ENCODE measurements at regions not wholly inside any gene's neighbourhood (a gene's known extent, or its start where the extent isn't known, plus 50 kb on each side); places are given as distances from the start of the nearest gene placed in this dataset.
"Not testable (repeated sequence)": the region's sequence is repeated elsewhere in the genome, so short reads cannot be mapped to it uniquely, and the experiment has no call there.

- ATAC-seq: no peak
- H3K27ac ChIP-seq: no peak overlapping the region
- no peaks in the 10 kb centered on the region for H3K4me1 ChIP-seq
- intact Hi-C loops (cut with DNase I): no loop called here
- TF ChIP-seq POLR2A (IDR thresholded peaks at IDR 0.05) (no peak), CTCF (IDR thresholded peaks at IDR 0.05) (no peak)
- no peak for DNase-seq
- no peak overlapping the region for H3K4me3 ChIP-seq
- WGBS (ENCODE audit: insufficient coverage, low coverage, low lambda C conversion rate, missing lambda C conversion rate): 42% methylated on average over 2 of the region's 2 CpGs
- H3K9me3 ChIP-seq: no peaks in the 10 kb centered on the region
- no peaks in the 10 kb centered on the region for H3K36me3 ChIP-seq
- no peaks in the 10 kb centered on the region for H3K27me3 ChIP-seq
These were observed 155.9 kb downstream of the RTL9 start for GRCh38 chrX:110514509-110514908.

- Histone ChIP-seq H3K27me3 (no peaks in the 10 kb centered on the region), H3K36me3 (no peaks in the 10 kb centered on the region), H3K9me3 (no peaks in the 10 kb centered on the region), H3K27ac (no peak overlapping the region), H3K4me3 (no peak overlapping the region), H3K4me1 (no peaks in the 10 kb centered on the region)
- ATAC-seq (no peak), DNase-seq (no peak)
- 38% methylated on average over 3 of the region's 3 CpGs for WGBS (ENCODE audit: insufficient coverage, low coverage, low lambda C conversion rate, missing lambda C conversion rate)
- intact Hi-C loops (cut with DNase I): no loop called here
- no peak for TF ChIP-seq POLR2A (IDR thresholded peaks at IDR 0.05)
- TF ChIP-seq CTCF (IDR thresholded peaks at IDR 0.05): no peak
These were observed 160.9 kb downstream of the RTL9 start for GRCh38 chrX:110519501-110519900.

GRCh38 chrX:110519906-110520452 is 161.3 kb downstream of the RTL9 start:
- no peaks in the 10 kb centered on the region for H3K27me3 ChIP-seq
- DNase-seq (no peak), ATAC-seq (no peak)
- 57% methylated on average over 7 of the region's 7 CpGs for WGBS (ENCODE audit: insufficient coverage, low coverage, low lambda C conversion rate, missing lambda C conversion rate)
- no peak overlapping the region for H3K27ac ChIP-seq
- no peaks in the 10 kb centered on the region for H3K36me3 ChIP-seq
- TF ChIP-seq CTCF (IDR thresholded peaks at IDR 0.05) (no peak), POLR2A (IDR thresholded peaks at IDR 0.05) (no peak)
- no peaks in the 10 kb centered on the region for H3K4me1 ChIP-seq
- intact Hi-C loops (cut with DNase I): no loop called here
- H3K4me3 ChIP-seq: no peak overlapping the region
- no peaks in the 10 kb centered on the region for H3K9me3 ChIP-seq

- H3K27me3 ChIP-seq; H3K4me3 ChIP-seq; H3K9me3 ChIP-seq; DNase-seq; H3K4me1 ChIP-seq; H3K36me3 ChIP-seq; H3K27ac ChIP-seq; ATAC-seq; intact Hi-C loops (cut with DNase I): not testable (repeated sequence)
- WGBS (ENCODE audit: insufficient coverage, low coverage, low lambda C conversion rate, missing lambda C conversion rate): 55% methylated on average over 11 of the region's 13 CpGs
These were observed 162.0 kb downstream of the RTL9 start for GRCh38 chrX:110520652-110521051.

- no peak overlapping the region for H3K27ac ChIP-seq
- intact Hi-C loops (cut with DNase I): no loop called here
- H3K4me3 ChIP-seq: no peak overlapping the region
- WGBS (ENCODE audit: insufficient coverage, low coverage, low lambda C conversion rate, missing lambda C conversion rate): 14% methylated on average over 2 of the region's 2 CpGs
- H3K9me3 ChIP-seq: no peaks in the 10 kb centered on the region
- no peaks in the 10 kb centered on the region for H3K36me3 ChIP-seq
- ATAC-seq (no peak), DNase-seq (no peak)
- TF ChIP-seq POLR2A (IDR thresholded peaks at IDR 0.05) (no peak), CTCF (IDR thresholded peaks at IDR 0.05) (no peak)
- H3K4me1 ChIP-seq: no peaks in the 10 kb centered on the region
- H3K27me3 ChIP-seq: no peaks in the 10 kb centered on the region
These were observed 173.4 kb downstream of the RTL9 start for GRCh38 chrX:110531873-110532580.

Measured in right lobe of liver (tissue), 6 donors.